Lower lobe of right lung (tissue), 2 donors: ENCODE measurements at regions not wholly inside any gene's neighbourhood (a gene's known extent, or its start where the extent isn't known, plus 50 kb on each side); places are given as distances from the start of the nearest gene placed in this dataset.

Experiments used
- ATAC-seq, 2 donors: fragments of 200-7000 bp; cut with Tn5 transposase; one replicate each; pipeline ENCODE4 v1.9.1; 2020 to 2022; ENCODE audit warnings: mild to moderate bottlenecking in 2 of 2, moderate library complexity in 2 of 2
- DNase-seq: peaks from one replicate; pipeline ENCODE4 v3.0.0-alpha.2; 2020
- H3K27ac ChIP-seq: fragments of 200-600 bp; one replicate; pipeline ENCODE4 v1.8.0; 2022
- H3K27me3 ChIP-seq: fragments of 200-600 bp; one replicate; pipeline ENCODE4 v1.8.0; 2022; ENCODE audit warnings: low read depth
- H3K36me3 ChIP-seq: fragments of 200-600 bp; one replicate; pipeline ENCODE4 v1.8.0; 2022; ENCODE audit warnings: mild to moderate bottlenecking
- H3K4me1 ChIP-seq: fragments of 200-600 bp; one replicate; pipeline ENCODE4 v1.8.0; 2022
- H3K4me3 ChIP-seq: fragments of 200-600 bp; one replicate; pipeline ENCODE4 v1.8.0; 2022; ENCODE audit warnings: mild to moderate bottlenecking
- H3K9me3 ChIP-seq: fragments of 200-600 bp; one replicate; pipeline ENCODE4 v1.8.0; 2022
- intact Hi-C: fragments of 100-400 bp; cut with DNase I; formaldehyde crosslinking; loops from one replicate; pipeline ENCODE4 v1.11.0; 2022
- TF ChIP-seq, protein P1 (sequence below): fragments of 200-600 bp; IDR thresholded peaks from one replicate; pipeline ENCODE4 v1.8.0; 2022; ENCODE audit warnings: antibody characterized with exemption, mild to moderate bottlenecking
- donor health status: DM: no; HTN: yes; CAD: no; lungs with severe emphysema.

DNA sequence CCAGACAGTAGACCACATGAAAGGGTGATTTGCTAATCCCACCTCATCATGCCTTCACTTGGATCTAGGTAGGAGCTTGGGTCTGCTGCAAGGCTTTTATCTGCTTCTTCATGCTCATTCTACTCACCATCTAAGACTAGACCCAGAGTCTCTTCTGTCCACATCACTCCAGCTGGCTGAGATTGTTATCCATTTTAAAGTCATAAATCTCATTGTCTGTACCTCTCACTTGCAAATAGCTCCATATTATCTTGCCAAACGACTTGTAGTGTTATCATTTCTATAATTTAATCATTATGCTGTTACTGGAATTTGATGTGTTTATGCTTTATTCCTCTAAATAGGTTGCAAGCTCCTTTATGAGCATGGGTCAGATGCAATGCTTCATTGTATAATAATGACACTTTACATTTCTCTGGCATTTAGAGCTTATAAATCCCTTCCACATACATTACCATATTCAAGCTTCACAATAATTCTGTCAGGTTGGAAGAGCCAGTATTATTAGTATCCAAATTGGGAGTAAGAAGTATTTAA lies 254.2 kb upstream of the SORL1-AS1 start:
- TF ChIP-seq, protein P1, sequence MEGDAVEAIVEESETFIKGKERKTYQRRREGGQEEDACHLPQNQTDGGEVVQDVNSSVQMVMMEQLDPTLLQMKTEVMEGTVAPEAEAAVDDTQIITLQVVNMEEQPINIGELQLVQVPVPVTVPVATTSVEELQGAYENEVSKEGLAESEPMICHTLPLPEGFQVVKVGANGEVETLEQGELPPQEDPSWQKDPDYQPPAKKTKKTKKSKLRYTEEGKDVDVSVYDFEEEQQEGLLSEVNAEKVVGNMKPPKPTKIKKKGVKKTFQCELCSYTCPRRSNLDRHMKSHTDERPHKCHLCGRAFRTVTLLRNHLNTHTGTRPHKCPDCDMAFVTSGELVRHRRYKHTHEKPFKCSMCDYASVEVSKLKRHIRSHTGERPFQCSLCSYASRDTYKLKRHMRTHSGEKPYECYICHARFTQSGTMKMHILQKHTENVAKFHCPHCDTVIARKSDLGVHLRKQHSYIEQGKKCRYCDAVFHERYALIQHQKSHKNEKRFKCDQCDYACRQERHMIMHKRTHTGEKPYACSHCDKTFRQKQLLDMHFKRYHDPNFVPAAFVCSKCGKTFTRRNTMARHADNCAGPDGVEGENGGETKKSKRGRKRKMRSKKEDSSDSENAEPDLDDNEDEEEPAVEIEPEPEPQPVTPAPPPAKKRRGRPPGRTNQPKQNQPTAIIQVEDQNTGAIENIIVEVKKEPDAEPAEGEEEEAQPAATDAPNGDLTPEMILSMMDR = no peak
- DNase-seq (no peak), ATAC-seq (no peak)
- H3K36me3 ChIP-seq = no peaks in the 10 kb centered on the region
- intact Hi-C loops = no loop called here
- no peaks in the 10 kb centered on the region for H3K9me3 ChIP-seq
- H3K27me3 ChIP-seq = no peaks in the 10 kb centered on the region
- H3K27ac ChIP-seq = no peak overlapping the region
- H3K4me3 ChIP-seq = no peak overlapping the region
- no peaks in the 10 kb centered on the region for H3K4me1 ChIP-seq

- intact Hi-C loops = no loop called here
- H3K9me3 ChIP-seq = no peaks in the 10 kb centered on the region
- H3K27me3 ChIP-seq = no peaks in the 10 kb centered on the region
- H3K4me3 ChIP-seq = no peak overlapping the region
- H3K27ac ChIP-seq = no peak overlapping the region
- ATAC-seq (no peak), DNase-seq (no peak)
- no peaks in the 10 kb centered on the region for H3K4me1 ChIP-seq
- TF ChIP-seq, protein P1 = no peak
- H3K36me3 ChIP-seq = no peaks in the 10 kb centered on the region
Observed at GRCh38 chr11:121703201-121703600, 250.4 kb upstream of the SORL1-AS1 start.

DNA sequence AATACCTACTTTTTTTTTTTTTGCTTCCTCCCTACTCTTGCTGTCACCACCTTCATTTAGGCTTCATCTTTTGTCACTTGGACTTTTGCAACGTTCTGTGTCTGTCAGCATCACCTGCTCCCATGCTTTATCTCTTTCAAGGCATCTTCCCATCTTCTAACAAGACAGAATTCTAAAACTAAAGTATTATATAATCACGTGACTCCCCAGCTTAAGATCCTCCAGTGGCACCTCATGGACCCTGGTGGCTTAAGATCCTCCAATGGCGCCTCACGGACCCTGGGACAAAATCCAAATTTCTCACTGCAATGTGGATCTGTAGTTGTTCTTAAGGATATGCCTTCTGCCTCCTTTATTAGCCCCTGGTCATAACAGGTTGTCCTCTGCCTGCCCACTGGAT lies 248.2 kb upstream of the SORL1-AS1 start:
- TF ChIP-seq, protein P1 = no peak
- ATAC-seq = no peak
- Histone ChIP-seq H3K36me3 (no peaks in the 10 kb centered on the region), H3K27me3 (no peaks in the 10 kb centered on the region), H3K9me3 (no peaks in the 10 kb centered on the region), H3K4me1 (no peaks in the 10 kb centered on the region), H3K27ac (no peak overlapping the region), H3K4me3 (no peak overlapping the region)
- intact Hi-C loops = no loop called here
- DNase-seq = no peak

- H3K4me1 ChIP-seq = no peaks in the 10 kb centered on the region
Observed at GRCh38 chr11:121699801-121700200, 247.0 kb upstream of the SORL1-AS1 start.

GRCh38 chr11:121696931-121697670 lies 244.3 kb upstream of the SORL1-AS1 start:
- TF ChIP-seq, protein P1 = no peak
- Histone ChIP-seq H3K36me3 (no peaks in the 10 kb centered on the region), H3K27me3 (no peaks in the 10 kb centered on the region), H3K4me1 (no peaks in the 10 kb centered on the region), H3K9me3 (no peaks in the 10 kb centered on the region), H3K27ac (no peak overlapping the region), H3K4me3 (no peak overlapping the region)
- DNase-seq = no peak
- intact Hi-C loops = no loop called here
- no peak for ATAC-seq

More at GRCh38 chr11:121699801-121700200, 247.0 kb upstream of the SORL1-AS1 start:
- H3K36me3 ChIP-seq = no peaks in the 10 kb centered on the region
- H3K9me3 ChIP-seq = no peaks in the 10 kb centered on the region
- TF ChIP-seq, protein P1 = no peak
- ATAC-seq (no peak), DNase-seq (no peak)
- no peak overlapping the region for H3K4me3 ChIP-seq
- H3K27ac ChIP-seq = no peak overlapping the region
- intact Hi-C loops = no loop called here
- no peaks in the 10 kb centered on the region for H3K27me3 ChIP-seq
